Right ventricle myocardium superior (tissue), 1 donor: ENCODE measurements at regions not wholly inside any gene's neighbourhood (a gene's known extent, or its start where the extent isn't known, plus 50 kb on each side); places are given as distances from the start of the nearest gene placed in this dataset.
"Not testable (repeated sequence)": the region's sequence is repeated elsewhere in the genome, so short reads cannot be mapped to it uniquely, and the experiment has no call there.

Experiments used
- ATAC-seq: fragments of 200-7000 bp; cut with Tn5 transposase; one replicate; pipeline ENCODE4 v1.9.1; 2020; ENCODE audit warnings: mild to moderate bottlenecking; ENCODE audit not compliant: poor library complexity
- DNase-seq: peaks from one replicate; pipeline ENCODE4 v3.0.0-alpha.2; 2020
- intact Hi-C: fragments of 100-400 bp; cut with DNase I; formaldehyde crosslinking; loops from one replicate; pipeline ENCODE4 v1.11.2; 2022
- donor health status: DM: no; HTN: yes; CAD: no; lungs with severe emphysema.

- intact Hi-C loops: no loop called here
- no peak for DNase-seq
- ATAC-seq: no peak
These were observed 438.9 kb downstream of the ARL4A start for GRCh38 chr7:13126347-13126746.

GRCh38 chr7:13130321-13130720 is 442.9 kb downstream of the ARL4A start:
- intact Hi-C loops: no loop called here
- DNase-seq (no peak), ATAC-seq (no peak)

- intact Hi-C loops, ATAC-seq, DNase-seq: not testable (repeated sequence)
These were observed 443.5 kb downstream of the ARL4A start for GRCh38 chr7:13130906-13131305.

- intact Hi-C loops: no loop called here
- no peak for ATAC-seq
- DNase-seq: no peak
These were observed 444.9 kb downstream of the ARL4A start for GRCh38 chr7:13132314-13132713.

- intact Hi-C loops, ATAC-seq, DNase-seq: not testable (repeated sequence)
These were observed 448.9 kb downstream of the ARL4A start for GRCh38 chr7:13136345-13136744.

- intact Hi-C loops: no loop called here
- ATAC-seq (no peak), DNase-seq (no peak)
These were observed 452.0 kb downstream of the ARL4A start for GRCh38 chr7:13139436-13139835.

GRCh38 chr7:13144673-13145072 is 457.2 kb downstream of the ARL4A start:
- peak; percentile 63 for ATAC-seq
- DNase-seq: no peak
- intact Hi-C loops: no loop called here

- DNase-seq: no peak
- intact Hi-C loops: no loop called here
- no peak for ATAC-seq
These were observed 461.1 kb downstream of the ARL4A start for GRCh38 chr7:13148548-13148947.

GRCh38 chr7:13151978-13152377 is 464.5 kb downstream of the ARL4A start:
- ATAC-seq: no peak
- intact Hi-C loops: no loop called here
- no peak for DNase-seq

- ATAC-seq (no peak), DNase-seq (no peak)
- intact Hi-C loops: no loop called here
These were observed 465.3 kb downstream of the ARL4A start for GRCh38 chr7:13152755-13153154.

GRCh38 chr7:13153266-13153665 is 465.8 kb downstream of the ARL4A start:
- intact Hi-C loops: no loop called here
- ATAC-seq: no peak
- no peak for DNase-seq

GRCh38 chr7:13153742-13154141 is 466.3 kb downstream of the ARL4A start:
- intact Hi-C loops: no loop called here
- DNase-seq: no peak

GRCh38 chr7:13155188-13155587 is 467.8 kb downstream of the ARL4A start:
- intact Hi-C loops: no loop called here
- ATAC-seq (no peak), DNase-seq (no peak)

More at GRCh38 chr7:13153742-13154141, 466.3 kb downstream of the ARL4A start:
- ATAC-seq: no peak

GRCh38 chr7:13159003-13159402 is 471.6 kb downstream of the ARL4A start:
- intact Hi-C loops: no loop called here
- DNase-seq (no peak), ATAC-seq (no peak)

- DNase-seq (no peak), ATAC-seq (no peak)
- intact Hi-C loops: no loop called here
These were observed 472.2 kb downstream of the ARL4A start for GRCh38 chr7:13159467-13160184.

- intact Hi-C loops: no loop called here
- no peak for DNase-seq
- no peak for ATAC-seq
These were observed 473.7 kb downstream of the ARL4A start for GRCh38 chr7:13161125-13161524.

- no peak for ATAC-seq
- no peak for DNase-seq
- intact Hi-C loops: no loop called here
These were observed 478.4 kb downstream of the ARL4A start for GRCh38 chr7:13165854-13166253.

- DNase-seq (no peak), ATAC-seq (no peak)
- intact Hi-C loops: no loop called here
These were observed 479.4 kb downstream of the ARL4A start for GRCh38 chr7:13166801-13167200.

- ATAC-seq (no peak), DNase-seq (no peak)
- intact Hi-C loops: no loop called here
These were observed 481.9 kb downstream of the ARL4A start for GRCh38 chr7:13169356-13169755.

GRCh38 chr7:13174991-13175390 is 487.6 kb downstream of the ARL4A start:
- DNase-seq: no peak
- ATAC-seq: no peak
- intact Hi-C loops: loop anchor here (10.0 kb wide), 1 partner anchor 500 kb away; no protein-coding TSS in a partner anchor
